ENCODE measurements at regions not wholly inside any gene's neighbourhood (a gene's known extent, or its start where the extent isn't known, plus 50 kb on each side); places are given as distances from the start of the nearest gene placed in this dataset.

GRCh38 chr17:77854759-77855745 is 103.5 kb upstream of the TNRC6C start:
- TF ChIP-seq, protein P1, sequence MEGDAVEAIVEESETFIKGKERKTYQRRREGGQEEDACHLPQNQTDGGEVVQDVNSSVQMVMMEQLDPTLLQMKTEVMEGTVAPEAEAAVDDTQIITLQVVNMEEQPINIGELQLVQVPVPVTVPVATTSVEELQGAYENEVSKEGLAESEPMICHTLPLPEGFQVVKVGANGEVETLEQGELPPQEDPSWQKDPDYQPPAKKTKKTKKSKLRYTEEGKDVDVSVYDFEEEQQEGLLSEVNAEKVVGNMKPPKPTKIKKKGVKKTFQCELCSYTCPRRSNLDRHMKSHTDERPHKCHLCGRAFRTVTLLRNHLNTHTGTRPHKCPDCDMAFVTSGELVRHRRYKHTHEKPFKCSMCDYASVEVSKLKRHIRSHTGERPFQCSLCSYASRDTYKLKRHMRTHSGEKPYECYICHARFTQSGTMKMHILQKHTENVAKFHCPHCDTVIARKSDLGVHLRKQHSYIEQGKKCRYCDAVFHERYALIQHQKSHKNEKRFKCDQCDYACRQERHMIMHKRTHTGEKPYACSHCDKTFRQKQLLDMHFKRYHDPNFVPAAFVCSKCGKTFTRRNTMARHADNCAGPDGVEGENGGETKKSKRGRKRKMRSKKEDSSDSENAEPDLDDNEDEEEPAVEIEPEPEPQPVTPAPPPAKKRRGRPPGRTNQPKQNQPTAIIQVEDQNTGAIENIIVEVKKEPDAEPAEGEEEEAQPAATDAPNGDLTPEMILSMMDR (IDR thresholded peaks at IDR 0.05): no peak
- TF ChIP-seq EP300 (IDR thresholded peaks at IDR 0.05) (no peak), POLR2A (IDR thresholded peaks at IDR 0.05) (no peak), POLR2AphosphoS5 (IDR thresholded peaks at IDR 0.05) (no peak)

Measured in upper lobe of left lung (tissue), 4 donors.